H1 (cell line): ENCODE measurements at regions not wholly inside any gene's neighbourhood (a gene's known extent, or its start where the extent isn't known, plus 50 kb on each side); places are given as distances from the start of the nearest gene placed in this dataset.
"Not testable (repeated sequence)": the region's sequence is repeated elsewhere in the genome, so short reads cannot be mapped to it uniquely, and the experiment has no call there.

Source experiments
- CTCF ChIA-PET: fragments of 300-600 bp; sonication (Branson Sonifier 250); formaldehyde crosslinking; loops from one replicate; lab custom pipeline; 2021; ENCODE audit not compliant: partially characterized antibody; lab: Charles Lee
- POLR2A ChIA-PET: fragments of 300-600 bp; sonication (Branson Sonifier 250); formaldehyde crosslinking; loops from one replicate; lab custom pipeline; 2021; ENCODE audit warnings: inconsistent platforms; ENCODE audit not compliant: partially characterized antibody; lab: Charles Lee
- DNase-seq, 2 experiments: peaks; one replicate each; pipeline versions ENCODE4 v3.0.0 to v3.0.0-alpha.2; 2010 to 2022; ENCODE audit warnings: low spot score in 2 of 2, low read depth in 1 of 2, mixed read lengths in 1 of 2
- FAIRE-seq: peaks from 2 replicates; lab custom pipeline; 2011; peaks lifted over from hg19 to GRCh38; lab: Jason Lieb, UNC
- H2AFZ ChIP-seq: 2 replicates; pipeline ENCODE4 v1.8.1; 2012; ENCODE audit warnings: low read length, inconsistent platforms
- H2AK5ac ChIP-seq: 2 replicates; pipeline ENCODE4 v1.6.1; 2013; ENCODE audit warnings: low read depth, low read length
- H2BK120ac ChIP-seq: replicated peaks from 2 replicates; pipeline ENCODE3; 2013; ENCODE audit warnings: low read depth, low read length, inconsistent platforms
- H2BK12ac ChIP-seq: 2 replicates; pipeline ENCODE4 v1.6.1; 2013; ENCODE audit warnings: low read depth, low read length
- H2BK15ac ChIP-seq: 2 replicates; pipeline ENCODE4 v1.6.1; 2013; ENCODE audit warnings: low read length
- H2BK20ac ChIP-seq: 2 replicates; pipeline ENCODE4 v1.6.1; 2013; ENCODE audit warnings: low read length
- H2BK5ac ChIP-seq: 2 replicates; pipeline ENCODE4 v1.6.1; 2013; ENCODE audit warnings: low read depth, low read length
- H3K14ac ChIP-seq: 2 replicates; pipeline ENCODE4 v1.6.1; 2013; ENCODE audit warnings: inconsistent platforms; ENCODE audit not compliant: insufficient read length
- H3K18ac ChIP-seq: 2 replicates; pipeline ENCODE4 v1.6.1; 2013; ENCODE audit warnings: low read length; ENCODE audit errors: extremely low read depth
- H3K23ac ChIP-seq: 2 replicates; pipeline ENCODE4 v1.6.1; 2013; ENCODE audit warnings: inconsistent platforms; ENCODE audit not compliant: insufficient read length
- H3K23me2 ChIP-seq: 2 replicates; pipeline ENCODE4 v1.6.1; 2013; ENCODE audit warnings: low read depth, low read length
- H3K27ac ChIP-seq: 2 replicates; pipeline ENCODE4 v1.6.1; 2011; ENCODE audit warnings: low read depth, low read length, inconsistent platforms
- H3K27me3 ChIP-seq, 4 experiments: replicated peaks in 1 of 4; 1 replicate in 1 of 4; 2 replicates in 3 of 4; pipeline versions ENCODE4 v1.6.1 to v1.8.1; 2011 to 2013; ENCODE audit warnings: low read length in 3 of 4, mild to moderate bottlenecking in 3 of 4, inconsistent platforms in 2 of 4, mixed read lengths in 2 of 4, moderate library complexity in 1 of 4; ENCODE audit not compliant: control insufficient read depth in 3 of 4, insufficient read depth in 3 of 4; ENCODE audit errors: extremely low read depth in 1 of 4
- H3K36me3 ChIP-seq, 4 experiments: 2 replicates each; pipeline versions ENCODE4 v1.6.1 to v1.8.1; 2011 to 2013; ENCODE audit warnings: mild to moderate bottlenecking in 4 of 4, low read length in 3 of 4, moderate library complexity in 2 of 4, control low read depth in 1 of 4, inconsistent platforms in 1 of 4; ENCODE audit not compliant: insufficient read depth in 4 of 4, control insufficient read depth in 2 of 4
- H3K4ac ChIP-seq: replicated peaks from 2 replicates; pipeline ENCODE3; 2013; ENCODE audit warnings: low read length, low read depth, mixed read lengths, inconsistent platforms; ENCODE audit not compliant: insufficient read length
- H3K4me1 ChIP-seq, 4 experiments: replicated peaks in 1 of 4; 1 replicate in 1 of 4; 2 replicates in 3 of 4; pipeline versions ENCODE4 v1.6.1 to v1.8.1; 2011 to 2013; ENCODE audit warnings: low read length in 3 of 4, inconsistent platforms in 2 of 4, mixed read lengths in 1 of 4; ENCODE audit not compliant: insufficient read depth in 4 of 4, control insufficient read depth in 3 of 4
- H3K4me2 ChIP-seq, 2 experiments: 2 replicates each; pipeline versions ENCODE4 v1.6.1 to v1.8.1; 2011 to 2013; ENCODE audit warnings: low read depth in 2 of 2, low read length in 2 of 2, control low read depth in 1 of 2, inconsistent platforms in 1 of 2, mild to moderate bottlenecking in 1 of 2; ENCODE audit not compliant: insufficient read depth in 1 of 2
- H3K4me3 ChIP-seq, 4 experiments: fragments of 200-600, 300-600 bp in 1 of 4; sonication (generic), shearing (Covaris generic), sonication (Bioruptor Twin) in 1 of 4; 2 replicates each; pipeline versions ENCODE4 v1.5.1 to v1.8.1; 2011 to 2016; ENCODE audit warnings: low read length in 4 of 4, low read depth in 3 of 4, control low read depth in 2 of 4, inconsistent platforms in 2 of 4, mild to moderate bottlenecking in 2 of 4, mixed read lengths in 1 of 4, moderate library complexity in 1 of 4; ENCODE audit not compliant: insufficient read depth in 2 of 4; ENCODE audit errors: extremely low read depth in 1 of 4
- H3K56ac ChIP-seq: replicated peaks from 2 replicates; pipeline ENCODE3; 2013; ENCODE audit warnings: low read depth, mild to moderate bottlenecking, mixed read lengths, low read length, inconsistent platforms; ENCODE audit not compliant: insufficient read length
- H3K79me1 ChIP-seq: 2 replicates; pipeline ENCODE4 v1.6.1; 2013; ENCODE audit warnings: low read depth, low read length, control low read depth
- H3K79me2 ChIP-seq, 2 experiments: 2 replicates each; pipeline versions ENCODE4 v1.6.1 to v1.8.1; 2012 to 2013; ENCODE audit warnings: low read length in 2 of 2, mild to moderate bottlenecking in 2 of 2, inconsistent platforms in 1 of 2; ENCODE audit not compliant: insufficient read depth in 2 of 2, control insufficient read depth in 1 of 2
- H3K9ac ChIP-seq, 4 experiments: replicated peaks in 1 of 4; 1 replicate in 1 of 4; 2 replicates in 3 of 4; pipeline versions ENCODE4 v1.6.1 to v1.8.1; 2011 to 2013; ENCODE audit warnings: low read depth in 3 of 4, low read length in 3 of 4, control low read depth in 2 of 4, mild to moderate bottlenecking in 2 of 4, moderate library complexity in 2 of 4, inconsistent platforms in 1 of 4; ENCODE audit errors: extremely low read depth in 1 of 4
- H3K9me3 ChIP-seq, 2 experiments: 2 replicates each; pipeline versions ENCODE4 v1.6.1 to v1.8.1; 2012 to 2013; ENCODE audit warnings: mild to moderate bottlenecking in 2 of 2, moderate library complexity in 2 of 2, control low read depth in 1 of 2, inconsistent platforms in 1 of 2, low read depth in 1 of 2, low read length in 1 of 2, mixed read lengths in 1 of 2; ENCODE audit not compliant: insufficient read depth in 2 of 2
- H4K20me1 ChIP-seq, 2 experiments: replicated peaks in 1 of 2; 2 replicates each; pipeline versions ENCODE3 to v1.8.1; 2011 to 2013; ENCODE audit warnings: inconsistent platforms in 2 of 2, low read length in 2 of 2, mild to moderate bottlenecking in 1 of 2; ENCODE audit not compliant: insufficient read depth in 2 of 2, control insufficient read depth in 1 of 2
- H4K5ac ChIP-seq: 2 replicates; pipeline ENCODE4 v1.6.1; 2013; ENCODE audit warnings: low read length, low read depth, mixed read lengths, inconsistent platforms; ENCODE audit not compliant: insufficient read length
- H4K8ac ChIP-seq: 2 replicates; pipeline ENCODE4 v1.8.0; 2013; ENCODE audit warnings: mild to moderate bottlenecking, moderate library complexity, low read length, inconsistent platforms; ENCODE audit not compliant: insufficient read depth; ENCODE audit errors: extremely low read depth
- H4K91ac ChIP-seq: replicated peaks from 2 replicates; pipeline ENCODE3; 2013; ENCODE audit warnings: low read length, mixed read lengths, inconsistent platforms; ENCODE audit not compliant: insufficient read length
- WGBS, 2 experiments: shearing (Covaris generic) in 1 of 2; methylation state at CpG; one replicate each; pipeline versions ENCODE4 v1.1.6 to v1.1.7; 2013 to 2015; ENCODE audit warnings: low lambda C conversion rate in 2 of 2, mixed read lengths in 2 of 2, inconsistent platforms in 1 of 2, low coverage in 1 of 2, missing lambda C conversion rate in 1 of 2; ENCODE audit not compliant: insufficient replicate concordance in 2 of 2, insufficient coverage in 1 of 2, insufficient read length in 1 of 2; ENCODE audit errors: extremely low coverage in 1 of 2, missing lambda C conversion rate in 1 of 2; 5-methylcytosine and 5-hydroxymethylcytosine counted together

DNA sequence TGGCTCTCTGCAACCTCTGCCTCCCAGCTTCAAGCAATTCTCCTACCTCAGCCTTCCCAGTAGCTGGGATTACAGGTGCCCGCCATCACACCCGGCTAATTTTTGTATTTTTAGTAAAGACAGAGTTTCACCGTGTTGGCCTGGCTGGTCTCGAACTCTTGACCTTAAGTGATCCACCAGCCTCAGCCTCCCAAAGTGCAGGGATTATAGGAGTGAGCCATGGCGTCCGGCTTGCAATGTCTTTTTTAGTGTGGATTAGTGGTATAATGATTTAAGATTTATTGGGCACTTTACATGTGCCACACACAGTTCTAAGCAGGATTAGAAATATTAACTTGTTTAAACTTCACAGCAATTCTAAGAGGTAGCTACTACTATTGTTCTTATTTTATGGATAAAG lies 353.6 kb upstream of the C2CD4B start:
- H4K5ac ChIP-seq, H3K18ac ChIP-seq, H3K4me3 ChIP-seq, H4K20me1 ChIP-seq, H3K79me1 ChIP-seq, H2AK5ac ChIP-seq, H3K79me2 ChIP-seq, H2BK5ac ChIP-seq, H3K27me3 ChIP-seq, H2BK12ac ChIP-seq, H3K9me3 ChIP-seq, H2BK120ac ChIP-seq, H3K23ac ChIP-seq, H4K91ac ChIP-seq, H3K36me3 ChIP-seq, H3K4ac ChIP-seq, DNase-seq, H2AFZ ChIP-seq, FAIRE-seq, H4K8ac ChIP-seq, H3K9ac ChIP-seq, H2BK20ac ChIP-seq, H3K4me2 ChIP-seq, H2BK15ac ChIP-seq, H3K56ac ChIP-seq, H3K27ac ChIP-seq, POLR2A ChIA-PET, H3K14ac ChIP-seq, H3K23me2 ChIP-seq: not testable (repeated sequence)
- CTCF ChIA-PET = interaction anchor here (0.6 to 1.3 kb wide), 4 partner anchors 16 to 224 kb away, joined by 3 to 4 read pairs (median 4); no protein-coding TSS in a partner anchor
- 91% methylated on average over 6 of the region's 6 CpGs; no CpG with 5 or more reads in 1 of the 2 experiments for WGBS, 2 experiments
- peaks cover 4 to 20% (median 14%) of the 10 kb centered on the region in 4 experiments; a peak in 5 of 7 replicates for H3K4me1 ChIP-seq
